ENCODE measurements at regions not wholly inside any gene's neighbourhood (a gene's known extent, or its start where the extent isn't known, plus 50 kb on each side); places are given as distances from the start of the nearest gene placed in this dataset.

GRCh38 chr3:189117087-189117486, 54.7 kb upstream of the TPRG1 start:
- DNase-seq (ENCODE audit: low spot score): no peak

- no peak for DNase-seq (ENCODE audit: low spot score)
These were observed 52.9 kb upstream of the TPRG1 start for GRCh38 chr3:189118896-189119295.

GRCh38 chr3:189119950-189120349, 51.8 kb upstream of the TPRG1 start:
- no peak for DNase-seq (ENCODE audit: low spot score)

GRCh38 chr3:189121092-189121491, 50.7 kb upstream of the TPRG1 start:
- DNase-seq (ENCODE audit: low spot score): no peak
